GM12801 (cell line): ENCODE measurements at regions not wholly inside any gene's neighbourhood (a gene's known extent, or its start where the extent isn't known, plus 50 kb on each side); places are given as distances from the start of the nearest gene placed in this dataset.

Experiments
- CTCF ChIP-seq: IDR thresholded peaks from one replicate; pipeline ENCODE4 v1.5.1; 2011; ENCODE audit warnings: control low read depth; ENCODE audit not compliant: insufficient read length; ENCODE audit errors: extremely low read depth

GRCh38 chr18:51637881-51638280, 440.4 kb upstream of the MEX3C start:
- no peak for TF ChIP-seq CTCF

- TF ChIP-seq CTCF = no peak
Observed at GRCh38 chr18:51639541-51639940, 442.1 kb upstream of the MEX3C start.

GRCh38 chr18:51643483-51643882, 446.0 kb upstream of the MEX3C start:
- no peak for TF ChIP-seq CTCF

- TF ChIP-seq CTCF = no peak
Observed at GRCh38 chr18:51645607-51646006, 448.1 kb upstream of the MEX3C start.

GRCh38 chr18:51647346-51647745, 449.9 kb upstream of the MEX3C start:
- TF ChIP-seq CTCF = no peak

- TF ChIP-seq CTCF = no peak
Observed at GRCh38 chr18:51647942-51648341, 450.5 kb upstream of the MEX3C start.

GRCh38 chr18:51649796-51650195, 452.3 kb upstream of the MEX3C start:
- no peak for TF ChIP-seq CTCF

- no peak for TF ChIP-seq CTCF
Observed at GRCh38 chr18:51651761-51652160, 454.3 kb upstream of the MEX3C start.
